Colonic mucosa (tissue), 4 donors: ENCODE measurements at regions not wholly inside any gene's neighbourhood (a gene's known extent, or its start where the extent isn't known, plus 50 kb on each side); places are given as distances from the start of the nearest gene placed in this dataset.
"Not testable (repeated sequence)": the region's sequence is repeated elsewhere in the genome, so short reads cannot be mapped to it uniquely, and the experiment has no call there.

ENCODE experiments used
- DNase-seq: peaks from one replicate; pipeline ENCODE4 v3.0.0-alpha.2; 2020
- H3K27ac ChIP-seq: fragments of 200-600 bp; one replicate; pipeline ENCODE4 v1.8.0; 2021
- H3K27me3 ChIP-seq: fragments of 200-600 bp; one replicate; pipeline ENCODE4 v1.8.0; 2021
- H3K36me3 ChIP-seq: fragments of 200-600 bp; one replicate; pipeline ENCODE4 v1.8.0; 2021
- H3K4me1 ChIP-seq: fragments of 200-600 bp; one replicate; pipeline ENCODE4 v1.8.0; 2021; ENCODE audit warnings: mild to moderate bottlenecking
- H3K4me3 ChIP-seq: fragments of 200-600 bp; one replicate; pipeline ENCODE4 v1.8.0; 2021
- H3K9ac ChIP-seq, 2 donors: one replicate each; pipeline ENCODE4 v1.7.0; 2013; ENCODE audit warnings: control low read depth in 2 of 2, low read depth in 2 of 2, low read length in 2 of 2
- H3K9me3 ChIP-seq: fragments of 200-600 bp; one replicate; pipeline ENCODE4 v1.8.0; 2021
- CTCF ChIP-seq: fragments of 200-600 bp; IDR thresholded peaks from one replicate; pipeline ENCODE4 v1.8.0; 2022; ENCODE audit warnings: antibody characterized with exemption, mild to moderate bottlenecking
- intact Hi-C: fragments of 100-400 bp; cut with DNase I; formaldehyde crosslinking; loops from one replicate; pipeline ENCODE4 v1.14.1; 2022
- donor health status: healthy.
- donor health status: DM: no; HTN: no; CAD: no.
- donor health status: DM: no; HTN: no; CAD: no.

DNA sequence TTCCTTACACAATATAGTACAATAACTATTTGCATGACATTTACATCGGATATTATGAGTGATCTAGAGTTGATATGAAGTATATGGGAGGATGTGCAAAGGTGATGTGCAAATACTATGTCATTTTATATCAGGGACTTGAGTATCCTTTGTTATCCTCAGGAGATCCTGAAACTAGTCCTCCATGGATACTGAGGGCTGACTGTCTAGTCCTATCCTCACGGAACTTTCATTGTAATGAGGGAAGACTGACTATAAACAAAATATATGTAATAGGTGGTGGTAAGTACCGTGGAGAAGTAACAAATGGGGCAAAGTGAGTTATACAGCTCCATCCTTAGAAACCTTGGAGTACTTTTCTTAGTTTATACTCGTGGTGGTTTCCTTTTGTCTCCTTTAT, 1373.1 kb downstream of the CDH12 start:
- H3K4me1 ChIP-seq, H3K4me3 ChIP-seq, DNase-seq, H3K9me3 ChIP-seq, H3K27ac ChIP-seq, H3K27me3 ChIP-seq, H3K9ac ChIP-seq, intact Hi-C loops, H3K36me3 ChIP-seq: not testable (repeated sequence)

DNA sequence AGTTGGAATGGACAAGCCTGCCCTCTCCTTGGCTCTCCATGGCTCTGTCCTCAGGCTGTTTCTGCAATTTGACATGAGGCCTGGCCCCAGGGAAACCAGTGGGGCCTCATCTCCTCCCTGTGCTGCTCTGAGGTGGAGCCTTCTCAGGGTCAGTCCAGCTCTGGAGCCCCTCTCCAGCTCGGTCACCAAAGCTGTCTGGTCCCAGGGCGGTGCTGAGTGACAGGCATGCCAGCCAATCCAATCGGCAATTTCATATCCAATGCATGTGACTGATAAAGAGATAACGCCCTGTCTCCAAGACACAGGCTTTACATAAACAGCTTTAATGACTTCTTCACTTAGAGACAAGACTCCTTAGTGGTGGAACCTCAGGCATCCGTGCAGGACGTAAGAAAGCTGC, 1379.2 kb downstream of the CDH12 start:
- H3K4me1 ChIP-seq, H3K27me3 ChIP-seq, H3K9ac ChIP-seq, DNase-seq, H3K36me3 ChIP-seq, H3K4me3 ChIP-seq, intact Hi-C loops, H3K9me3 ChIP-seq, H3K27ac ChIP-seq: not testable (repeated sequence)

- H3K27me3 ChIP-seq, H3K36me3 ChIP-seq, H3K4me1 ChIP-seq, H3K27ac ChIP-seq, intact Hi-C loops, H3K9ac ChIP-seq, H3K9me3 ChIP-seq, DNase-seq, H3K4me3 ChIP-seq: not testable (repeated sequence)
Observed at GRCh38 chr5:21473436-21473835, 1379.7 kb downstream of the CDH12 start.

DNA sequence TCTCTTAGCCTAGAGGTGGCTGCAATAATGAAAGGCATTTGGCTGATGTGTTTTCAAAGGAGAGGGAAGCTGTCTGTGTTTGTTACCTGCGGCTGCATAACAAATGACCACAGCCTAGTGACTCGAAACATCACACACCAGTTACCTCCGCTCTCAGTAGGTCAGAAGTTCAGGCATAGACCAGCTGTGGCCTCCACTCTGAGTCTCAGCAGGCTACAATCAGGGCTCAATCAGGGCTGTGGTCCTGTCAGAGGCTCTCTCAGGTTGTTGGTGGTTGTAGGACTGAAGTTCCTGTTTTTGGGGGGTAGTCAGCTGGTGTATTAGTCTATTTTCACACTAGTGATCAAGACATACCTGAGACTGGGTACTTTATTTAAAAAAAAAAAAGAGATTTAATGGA, 1381.5 kb downstream of the CDH12 start:
- intact Hi-C loops, H3K4me3 ChIP-seq, H3K36me3 ChIP-seq, H3K27me3 ChIP-seq, H3K9ac ChIP-seq, H3K27ac ChIP-seq, H3K4me1 ChIP-seq, DNase-seq, H3K9me3 ChIP-seq: not testable (repeated sequence)

DNA sequence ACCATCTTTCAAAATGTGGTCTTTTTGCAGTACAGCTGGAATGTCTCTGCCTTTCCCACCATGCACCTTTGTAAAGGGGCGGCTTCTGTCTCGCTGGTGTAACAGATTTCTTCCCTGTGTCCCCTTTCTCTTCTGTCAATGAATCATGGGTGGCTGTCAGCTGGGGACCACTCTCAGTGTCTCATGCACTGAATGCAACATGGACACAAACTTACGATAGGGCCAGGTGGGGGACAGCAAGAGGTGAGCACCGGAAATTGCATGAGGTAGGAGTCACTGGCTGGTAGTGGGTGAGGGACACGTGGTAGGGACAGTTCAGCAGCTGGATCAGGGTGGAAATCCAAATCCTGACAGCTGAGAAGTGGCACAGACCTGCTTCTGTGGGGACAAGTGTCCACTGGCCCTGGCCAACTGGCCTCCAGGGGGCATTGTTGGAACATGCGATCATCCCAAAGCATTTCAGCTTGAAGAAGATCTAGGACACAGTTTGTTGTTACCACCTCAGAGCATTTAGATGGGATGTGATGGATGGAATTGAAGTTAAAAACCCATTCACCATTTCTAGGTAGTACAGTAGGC, 1383.5 kb downstream of the CDH12 start:
- DNase-seq, H3K4me3 ChIP-seq, H3K9me3 ChIP-seq, H3K4me1 ChIP-seq, H3K9ac ChIP-seq, H3K36me3 ChIP-seq, H3K27ac ChIP-seq, intact Hi-C loops, H3K27me3 ChIP-seq: not testable (repeated sequence)

GRCh38 chr5:21467544-21467943, 1385.6 kb downstream of the CDH12 start:
- DNase-seq, H3K4me3 ChIP-seq, H3K27me3 ChIP-seq, intact Hi-C loops, H3K36me3 ChIP-seq, H3K9ac ChIP-seq, H3K4me1 ChIP-seq, H3K27ac ChIP-seq, H3K9me3 ChIP-seq: not testable (repeated sequence)

DNA sequence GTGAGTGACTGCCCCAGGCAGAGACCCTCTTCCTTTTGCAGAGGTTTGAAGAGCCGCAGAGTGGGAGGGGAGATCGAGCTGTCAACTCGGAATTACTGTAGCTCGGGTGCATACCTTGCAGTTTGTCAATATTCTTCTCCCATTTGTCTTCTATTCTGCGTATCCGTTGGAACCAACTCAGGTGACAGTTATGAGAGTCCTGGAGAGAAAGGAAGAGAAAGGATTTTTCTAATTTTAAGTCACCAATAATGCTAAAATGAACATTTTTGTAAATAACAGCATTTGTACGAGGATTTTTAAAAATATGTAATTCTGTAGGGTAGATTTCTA, 1393.4 kb downstream of the CDH12 start:
- H3K27me3 ChIP-seq, H3K9me3 ChIP-seq, DNase-seq, intact Hi-C loops, H3K4me1 ChIP-seq, H3K27ac ChIP-seq, H3K36me3 ChIP-seq: not testable (repeated sequence)
- Histone ChIP-seq H3K4me3 (peak overlapping the region; percentile 80), H3K9ac (peak overlapping the region in 1 of 2 donors; percentile 35)

DNA sequence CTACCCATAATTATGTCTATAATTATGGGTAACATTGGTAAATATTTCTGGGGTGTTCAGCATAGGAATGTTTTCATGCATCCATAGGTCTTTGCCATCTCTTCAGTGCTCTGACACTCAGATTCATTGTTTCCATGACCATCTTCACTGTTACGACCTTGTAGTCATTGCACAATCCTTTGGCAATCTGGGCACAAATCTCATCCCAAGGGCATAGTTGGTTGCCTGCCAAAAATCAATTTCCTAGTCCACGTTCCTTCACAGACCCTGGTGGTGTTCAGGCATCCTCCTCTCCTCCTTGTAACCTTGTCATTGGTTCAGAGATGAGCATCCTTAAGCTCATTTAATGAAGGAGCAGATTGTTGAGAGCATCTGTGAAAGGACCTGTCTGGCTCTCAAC, 1400.7 kb downstream of the CDH12 start:
- Histone ChIP-seq H3K4me1 (no peaks in the 10 kb centered on the region), H3K9me3 (no peaks in the 10 kb centered on the region), H3K4me3 (no peak overlapping the region), H3K9ac (no peak overlapping the region), H3K36me3 (no peaks in the 10 kb centered on the region), H3K27ac (no peak overlapping the region), H3K27me3 (no peaks in the 10 kb centered on the region)
- TF ChIP-seq CTCF: no peak
- no peak for DNase-seq
- intact Hi-C loops: no loop called here

- Histone ChIP-seq H3K4me1 (no peaks in the 10 kb centered on the region), H3K4me3 (no peak overlapping the region), H3K27ac (no peak overlapping the region), H3K36me3 (no peaks in the 10 kb centered on the region), H3K9ac (no peak overlapping the region), H3K9me3 (no peaks in the 10 kb centered on the region), H3K27me3 (no peaks in the 10 kb centered on the region)
- no peak for DNase-seq
- no peak for TF ChIP-seq CTCF
- intact Hi-C loops: no loop called here
Observed at GRCh38 chr5:21432646-21433045, 1420.5 kb downstream of the CDH12 start.
